ENCODE measurements at regions not wholly inside any gene's neighbourhood (a gene's known extent, or its start where the extent isn't known, plus 50 kb on each side); places are given as distances from the start of the nearest gene placed in this dataset.

DNA sequence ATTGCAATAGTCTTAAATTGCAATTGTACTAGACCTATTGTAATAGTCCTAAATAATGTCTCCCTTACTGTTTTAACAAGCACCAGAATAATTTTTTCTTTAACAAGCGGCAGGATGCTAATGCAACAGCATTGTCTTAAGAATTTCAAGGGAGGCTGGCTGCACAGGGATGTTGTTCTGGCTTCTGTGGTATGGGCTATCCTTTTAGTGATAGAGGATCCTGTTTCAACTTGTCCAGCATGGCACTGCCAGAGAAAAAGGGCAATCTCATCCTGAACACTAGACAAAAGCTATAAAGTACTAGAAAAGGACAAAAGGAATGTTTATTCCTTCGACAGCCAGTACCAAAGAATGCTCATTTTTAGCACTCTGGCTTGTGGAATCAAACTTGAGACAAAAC lies 405.5 kb upstream of the ACTRT1 start:
- TF ChIP-seq, protein P1, sequence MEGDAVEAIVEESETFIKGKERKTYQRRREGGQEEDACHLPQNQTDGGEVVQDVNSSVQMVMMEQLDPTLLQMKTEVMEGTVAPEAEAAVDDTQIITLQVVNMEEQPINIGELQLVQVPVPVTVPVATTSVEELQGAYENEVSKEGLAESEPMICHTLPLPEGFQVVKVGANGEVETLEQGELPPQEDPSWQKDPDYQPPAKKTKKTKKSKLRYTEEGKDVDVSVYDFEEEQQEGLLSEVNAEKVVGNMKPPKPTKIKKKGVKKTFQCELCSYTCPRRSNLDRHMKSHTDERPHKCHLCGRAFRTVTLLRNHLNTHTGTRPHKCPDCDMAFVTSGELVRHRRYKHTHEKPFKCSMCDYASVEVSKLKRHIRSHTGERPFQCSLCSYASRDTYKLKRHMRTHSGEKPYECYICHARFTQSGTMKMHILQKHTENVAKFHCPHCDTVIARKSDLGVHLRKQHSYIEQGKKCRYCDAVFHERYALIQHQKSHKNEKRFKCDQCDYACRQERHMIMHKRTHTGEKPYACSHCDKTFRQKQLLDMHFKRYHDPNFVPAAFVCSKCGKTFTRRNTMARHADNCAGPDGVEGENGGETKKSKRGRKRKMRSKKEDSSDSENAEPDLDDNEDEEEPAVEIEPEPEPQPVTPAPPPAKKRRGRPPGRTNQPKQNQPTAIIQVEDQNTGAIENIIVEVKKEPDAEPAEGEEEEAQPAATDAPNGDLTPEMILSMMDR (IDR thresholded peaks at IDR 0.05): no peak
- TF ChIP-seq POLR2A (IDR thresholded peaks at IDR 0.05): no peak

Measured in prostate gland (tissue), 2 donors.